NB4 (cell line): ENCODE measurements at regions not wholly inside any gene's neighbourhood (a gene's known extent, or its start where the extent isn't known, plus 50 kb on each side); places are given as distances from the start of the nearest gene placed in this dataset.

Source experiments
- DNase-seq: peaks from one replicate; pipeline ENCODE4 v3.0.0; 2010; ENCODE audit warnings: low read depth
- H3K4me3 ChIP-seq: one replicate; pipeline ENCODE4 v1.5.1; 2011; ENCODE audit warnings: mild to moderate bottlenecking, low read depth, low read length, moderate library complexity
- MYC ChIP-seq: IDR thresholded peaks from 2 replicates; pipeline ENCODE4 v1.6.1; 2011; ENCODE audit warnings: low read depth, low read length
- POLR2A ChIP-seq: IDR thresholded peaks from 2 replicates; pipeline ENCODE4 v1.6.1; 2011; ENCODE audit warnings: mild to moderate bottlenecking; ENCODE audit not compliant: insufficient read length; ENCODE audit errors: extremely low read depth
- TF ChIP-seq, protein P1 (sequence below): IDR thresholded peaks from 2 replicates; pipeline ENCODE4 v1.6.1; 2011; ENCODE audit warnings: low read depth, low read length
- TF ChIP-seq, protein P2 (sequence below): IDR thresholded peaks from one replicate; pipeline ENCODE4 v1.5.1; 2012; ENCODE audit warnings: low read depth, low read length

DNA sequence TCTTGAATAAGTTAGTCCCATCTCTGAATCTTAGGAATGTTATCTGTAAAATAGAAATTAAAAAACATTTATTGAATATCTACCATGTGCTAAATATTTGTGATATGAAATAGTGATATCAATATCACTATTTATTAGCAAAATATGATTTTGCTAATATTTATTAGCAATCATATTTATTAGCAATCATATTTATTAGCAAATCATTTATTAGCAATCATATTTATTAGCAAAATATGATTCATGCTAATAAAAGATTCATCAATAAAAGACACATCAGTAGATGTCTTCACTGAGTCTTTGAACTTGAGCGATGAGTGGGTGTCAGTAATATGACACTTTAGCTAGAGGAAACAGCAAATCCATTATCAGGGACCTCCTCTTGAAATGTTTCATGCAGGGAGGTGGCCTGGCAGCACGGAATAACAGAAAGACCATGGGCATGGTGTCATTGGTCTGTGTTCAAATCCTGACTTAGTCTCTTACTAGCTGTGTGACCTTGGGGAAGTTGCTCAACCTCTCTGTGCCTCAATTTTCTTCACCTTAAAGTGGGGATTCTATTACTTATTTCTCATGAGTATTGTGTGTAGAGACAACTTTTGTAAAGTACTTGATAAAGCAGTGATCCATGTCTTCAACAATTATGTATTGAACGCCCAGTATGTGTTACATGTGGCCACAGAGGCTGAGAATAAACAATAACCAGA is 456.2 kb upstream of the MEX3C start:
- no peak for DNase-seq
- TF ChIP-seq, protein P1, sequence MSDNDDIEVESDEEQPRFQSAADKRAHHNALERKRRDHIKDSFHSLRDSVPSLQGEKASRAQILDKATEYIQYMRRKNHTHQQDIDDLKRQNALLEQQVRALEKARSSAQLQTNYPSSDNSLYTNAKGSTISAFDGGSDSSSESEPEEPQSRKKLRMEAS = no peak
- TF ChIP-seq MYC = no peak
- no peak for TF ChIP-seq POLR2A
- TF ChIP-seq, protein P2, sequence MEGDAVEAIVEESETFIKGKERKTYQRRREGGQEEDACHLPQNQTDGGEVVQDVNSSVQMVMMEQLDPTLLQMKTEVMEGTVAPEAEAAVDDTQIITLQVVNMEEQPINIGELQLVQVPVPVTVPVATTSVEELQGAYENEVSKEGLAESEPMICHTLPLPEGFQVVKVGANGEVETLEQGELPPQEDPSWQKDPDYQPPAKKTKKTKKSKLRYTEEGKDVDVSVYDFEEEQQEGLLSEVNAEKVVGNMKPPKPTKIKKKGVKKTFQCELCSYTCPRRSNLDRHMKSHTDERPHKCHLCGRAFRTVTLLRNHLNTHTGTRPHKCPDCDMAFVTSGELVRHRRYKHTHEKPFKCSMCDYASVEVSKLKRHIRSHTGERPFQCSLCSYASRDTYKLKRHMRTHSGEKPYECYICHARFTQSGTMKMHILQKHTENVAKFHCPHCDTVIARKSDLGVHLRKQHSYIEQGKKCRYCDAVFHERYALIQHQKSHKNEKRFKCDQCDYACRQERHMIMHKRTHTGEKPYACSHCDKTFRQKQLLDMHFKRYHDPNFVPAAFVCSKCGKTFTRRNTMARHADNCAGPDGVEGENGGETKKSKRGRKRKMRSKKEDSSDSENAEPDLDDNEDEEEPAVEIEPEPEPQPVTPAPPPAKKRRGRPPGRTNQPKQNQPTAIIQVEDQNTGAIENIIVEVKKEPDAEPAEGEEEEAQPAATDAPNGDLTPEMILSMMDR = no peak
- H3K4me3 ChIP-seq = no peak overlapping the region

DNA sequence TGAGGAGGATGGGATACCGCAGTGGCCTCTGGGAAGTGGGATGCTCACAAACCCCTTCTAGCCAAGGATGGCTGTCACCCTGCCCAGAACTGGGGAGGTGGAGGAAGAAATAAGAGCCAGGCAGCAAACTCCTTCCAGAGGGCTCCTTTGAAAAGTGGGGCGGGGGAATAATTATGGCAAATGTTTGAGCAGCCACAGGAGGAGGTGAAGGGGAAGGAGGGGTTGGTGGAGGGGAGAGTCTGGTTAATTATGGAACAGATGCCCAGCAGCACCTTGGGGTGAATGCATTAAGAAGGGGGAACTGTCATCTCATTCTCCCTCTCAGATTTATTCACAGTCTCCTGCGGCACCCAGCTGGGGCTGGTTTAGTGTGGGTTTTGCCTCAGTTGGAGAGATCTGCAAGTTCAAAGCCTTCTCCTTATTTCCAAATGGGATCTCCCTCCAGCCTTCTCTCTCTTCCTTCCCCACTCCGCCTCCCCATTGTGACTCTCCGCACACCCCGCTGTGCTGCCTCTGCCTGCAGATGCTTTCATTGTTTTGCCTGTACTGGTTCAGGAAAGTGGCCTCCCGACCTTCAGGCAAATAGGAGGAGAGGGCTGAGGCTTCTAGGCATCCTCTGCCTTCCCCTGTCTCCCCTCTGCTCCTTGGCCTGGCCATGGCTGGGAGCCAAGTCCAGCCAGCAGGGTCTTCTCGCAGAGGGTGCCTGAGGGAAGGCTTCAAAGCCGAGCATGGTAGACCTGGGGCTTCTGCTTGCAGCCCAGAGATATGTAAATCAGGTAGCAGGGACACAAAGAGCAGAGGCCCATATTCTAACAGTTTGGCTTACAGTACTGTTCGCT is 457.2 kb upstream of the MEX3C start:
- DNase-seq = no peak
- H3K4me3 ChIP-seq = no peak overlapping the region
- TF ChIP-seq, protein P1 = no peak
- TF ChIP-seq, protein P2 = no peak
- TF ChIP-seq MYC (no peak), POLR2A (no peak)

DNA sequence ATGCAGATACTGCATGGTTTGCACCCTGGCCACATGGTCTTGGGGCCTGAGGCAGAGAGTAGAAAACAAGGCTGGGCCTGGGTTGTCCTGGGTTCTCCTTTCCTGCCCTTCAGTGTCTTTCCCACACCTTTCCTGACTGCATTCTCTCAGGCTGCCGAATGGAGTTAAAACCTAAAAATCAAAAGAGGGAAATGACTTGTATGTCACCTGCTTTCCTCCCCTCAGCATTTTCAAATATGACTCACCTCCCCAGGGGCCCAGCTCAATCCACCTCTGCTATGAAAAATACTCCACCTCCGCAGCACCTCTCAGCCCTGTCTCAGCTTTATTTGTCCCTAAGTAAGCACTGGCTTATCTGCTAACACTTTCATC is 457.8 kb upstream of the MEX3C start:
- TF ChIP-seq MYC (no peak), POLR2A (no peak)
- TF ChIP-seq, protein P1 = no peak
- TF ChIP-seq, protein P2 = no peak
- DNase-seq = no peak
- no peak overlapping the region for H3K4me3 ChIP-seq

DNA sequence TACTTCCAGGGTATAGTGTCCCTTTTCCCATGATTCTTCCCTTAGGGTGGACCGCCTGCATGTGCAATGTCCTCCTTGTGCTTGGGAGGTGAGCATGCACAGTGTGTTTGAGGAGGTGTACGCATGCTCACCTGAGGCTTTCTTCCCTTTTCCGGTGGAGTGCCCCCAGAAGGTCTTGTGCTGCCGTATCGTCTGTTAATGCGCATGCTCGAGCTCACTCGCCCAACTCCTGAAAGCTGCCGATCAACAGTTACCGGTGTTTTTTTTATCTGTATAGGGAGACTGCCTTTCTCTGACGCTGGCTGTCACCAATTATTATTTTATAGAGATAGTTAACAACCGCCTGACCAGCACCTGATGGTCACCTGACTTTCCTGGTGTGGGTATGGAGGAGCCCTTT is 458.8 kb upstream of the MEX3C start:
- DNase-seq = no peak
- no peak overlapping the region for H3K4me3 ChIP-seq
- TF ChIP-seq, protein P1 = no peak
- no peak for TF ChIP-seq MYC
- TF ChIP-seq POLR2A = no peak
- TF ChIP-seq, protein P2 = no peak

DNA sequence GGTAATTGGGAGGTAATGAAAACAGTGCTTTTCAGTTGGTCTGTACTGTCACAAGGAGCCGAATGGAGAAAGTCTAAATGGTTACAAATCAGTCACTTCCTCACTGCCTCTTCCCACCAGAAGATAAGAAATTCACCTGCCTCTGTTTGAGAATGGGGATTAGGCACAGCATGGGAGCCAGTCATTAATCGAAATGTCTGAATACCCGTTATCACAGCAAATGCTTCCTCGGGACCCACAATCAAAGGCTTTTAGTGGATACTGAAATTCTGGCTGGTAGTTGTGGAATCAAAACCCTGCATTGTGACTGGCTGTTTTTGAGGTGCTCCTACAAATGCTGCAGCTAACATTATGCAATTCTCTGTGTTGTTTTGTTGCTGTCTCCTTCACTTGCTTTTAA is 461.0 kb upstream of the MEX3C start:
- no peak overlapping the region for H3K4me3 ChIP-seq
- no peak for TF ChIP-seq MYC
- TF ChIP-seq, protein P2 = no peak
- TF ChIP-seq, protein P1 = no peak
- TF ChIP-seq POLR2A = no peak
- DNase-seq = no peak
